OCI-LY7 (cell line): ENCODE measurements at regions not wholly inside any gene's neighbourhood (a gene's known extent, or its start where the extent isn't known, plus 50 kb on each side); places are given as distances from the start of the nearest gene placed in this dataset.

Experiments used
- CTCF ChIP-seq: fragments of 200-600 bp; sonication (generic); conservative IDR thresholded peaks from 2 replicates; pipeline ENCODE4 v1.5.1; 2014; ENCODE audit warnings: mild to moderate bottlenecking, antibody characterized with exemption, low read length, moderate library complexity, mixed read lengths
- EZH2phosphoT487 ChIP-seq: fragments of 200-600 bp; sonication (generic); IDR thresholded peaks from 2 replicates; pipeline ENCODE4 v1.6.1; 2018; ENCODE audit warnings: low read depth, borderline replicate concordance, mild to moderate bottlenecking, mixed run types, antibody characterized with exemption, low read length, moderate library complexity, mixed read lengths

GRCh38 chr2:174648896-174649295 lies 51.3 kb upstream of the WIPF1 start:
- TF ChIP-seq CTCF (no peak), EZH2phosphoT487 (no peak)
